Loucy (cell line): ENCODE measurements at regions not wholly inside any gene's neighbourhood (a gene's known extent, or its start where the extent isn't known, plus 50 kb on each side); places are given as distances from the start of the nearest gene placed in this dataset.

Source experiments
- EZH2phosphoT487 ChIP-seq: fragments of 200-600 bp; IDR thresholded peaks from 2 replicates; pipeline ENCODE4 v1.6.1; 2018; ENCODE audit warnings: antibody characterized with exemption, mild to moderate bottlenecking, moderate library complexity, borderline replicate concordance
- TF ChIP-seq, protein P1 (sequence below): fragments of 200-600 bp; sonication (generic); conservative IDR thresholded peaks from 2 replicates; pipeline ENCODE4 v1.5.1; 2014; ENCODE audit warnings: mild to moderate bottlenecking, antibody characterized with exemption, low read length

DNA sequence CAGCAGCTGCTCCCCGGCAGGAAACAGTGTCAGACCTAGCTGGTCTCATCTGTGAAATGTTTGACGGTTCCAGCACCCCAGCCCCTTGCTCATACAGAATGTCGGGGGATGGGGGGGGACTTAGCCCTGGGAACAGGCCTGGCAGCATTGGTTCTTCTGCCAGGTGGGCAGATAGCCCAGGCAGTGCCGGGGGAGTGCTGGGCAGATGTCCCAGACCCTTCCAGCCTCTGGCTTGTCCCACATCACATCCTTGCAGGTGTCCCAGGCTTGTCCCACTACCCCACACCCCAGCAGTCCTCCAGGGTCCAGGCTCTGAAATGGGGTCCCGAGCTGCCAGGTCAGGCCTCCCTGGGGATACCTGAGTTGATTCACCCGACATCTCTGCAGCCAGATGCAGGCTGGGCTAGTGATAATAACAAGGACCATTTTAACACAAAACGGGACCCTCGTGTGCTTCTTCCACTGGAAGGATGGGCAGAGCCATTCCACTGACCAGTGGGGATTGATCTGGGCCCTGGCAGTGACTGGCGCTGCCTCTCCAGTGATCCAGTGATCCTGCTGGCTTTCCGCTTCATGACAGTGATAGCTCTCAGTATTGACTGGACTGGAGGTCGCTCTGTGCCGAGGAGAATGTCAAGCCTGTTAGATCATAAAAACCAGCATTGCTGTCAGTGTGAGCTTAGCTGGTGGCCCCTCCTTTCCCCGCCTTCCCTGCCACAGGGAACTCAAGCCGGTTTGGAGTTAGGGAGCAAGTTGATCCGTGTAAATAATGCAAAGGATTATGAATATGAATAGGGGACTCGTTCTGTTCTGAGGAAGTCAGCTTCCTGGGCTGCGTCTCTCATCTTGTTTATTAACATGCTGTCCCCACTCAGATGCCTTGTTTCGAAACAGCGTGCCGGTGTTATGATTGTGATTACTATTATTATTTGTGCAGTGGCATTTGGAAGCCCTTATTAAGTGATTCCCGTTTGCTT is 180.6 kb downstream of the AACS start:
- no peak for TF ChIP-seq EZH2phosphoT487
- TF ChIP-seq, protein P1, sequence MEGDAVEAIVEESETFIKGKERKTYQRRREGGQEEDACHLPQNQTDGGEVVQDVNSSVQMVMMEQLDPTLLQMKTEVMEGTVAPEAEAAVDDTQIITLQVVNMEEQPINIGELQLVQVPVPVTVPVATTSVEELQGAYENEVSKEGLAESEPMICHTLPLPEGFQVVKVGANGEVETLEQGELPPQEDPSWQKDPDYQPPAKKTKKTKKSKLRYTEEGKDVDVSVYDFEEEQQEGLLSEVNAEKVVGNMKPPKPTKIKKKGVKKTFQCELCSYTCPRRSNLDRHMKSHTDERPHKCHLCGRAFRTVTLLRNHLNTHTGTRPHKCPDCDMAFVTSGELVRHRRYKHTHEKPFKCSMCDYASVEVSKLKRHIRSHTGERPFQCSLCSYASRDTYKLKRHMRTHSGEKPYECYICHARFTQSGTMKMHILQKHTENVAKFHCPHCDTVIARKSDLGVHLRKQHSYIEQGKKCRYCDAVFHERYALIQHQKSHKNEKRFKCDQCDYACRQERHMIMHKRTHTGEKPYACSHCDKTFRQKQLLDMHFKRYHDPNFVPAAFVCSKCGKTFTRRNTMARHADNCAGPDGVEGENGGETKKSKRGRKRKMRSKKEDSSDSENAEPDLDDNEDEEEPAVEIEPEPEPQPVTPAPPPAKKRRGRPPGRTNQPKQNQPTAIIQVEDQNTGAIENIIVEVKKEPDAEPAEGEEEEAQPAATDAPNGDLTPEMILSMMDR: no peak
